Endothelial cell of umbilical vein (primary cell): ENCODE measurements at regions not wholly inside any gene's neighbourhood (a gene's known extent, or its start where the extent isn't known, plus 50 kb on each side); places are given as distances from the start of the nearest gene placed in this dataset.

Source experiments
- BruUV-seq: library from RNA; stranded (reverse); fragments of 400-500 nt; replicated peaks from 2 replicates; lab custom pipeline; 2021; lab: Mats Ljungman, UMichigan
- CTCF ChIA-PET: fragments of 300-600, 350-600 bp; sonication (Branson Sonifier 250); formaldehyde crosslinking; loops from one replicate; lab custom pipeline; 2021; ENCODE audit warnings: antibody characterized with exemption, inconsistent platforms; lab: Charles Lee
- POLR2A ChIA-PET: fragments of 300-600, 350-600 bp; sonication (Branson Sonifier 250); formaldehyde crosslinking; loops from one replicate; lab custom pipeline; 2021; ENCODE audit warnings: antibody characterized with exemption, inconsistent platforms; lab: Charles Lee
- DNase-seq: peaks from one replicate; pipeline ENCODE4 v3.0.0-alpha.2; 2011; ENCODE audit warnings: low read depth, low spot score
- FAIRE-seq: peaks from 2 replicates; lab custom pipeline; 2011; peaks lifted over from hg19 to GRCh38; lab: Jason Lieb, UNC
- H2AFZ ChIP-seq: 2 replicates; pipeline ENCODE4 v1.6.0; 2012; ENCODE audit warnings: low read depth, low read length, control low read depth, inconsistent platforms
- H3K27ac ChIP-seq: 2 replicates; pipeline ENCODE4 v1.5.1; 2011; ENCODE audit warnings: low read depth, mild to moderate bottlenecking, control low read depth, low read length, moderate library complexity; ENCODE audit not compliant: insufficient read depth
- H3K27me3 ChIP-seq, 2 experiments: 2 replicates each; pipeline versions ENCODE4 v1.6.0 to v1.6.1; 2011; ENCODE audit warnings: low read length in 2 of 2, mixed read lengths in 1 of 2; ENCODE audit not compliant: control insufficient read depth in 2 of 2, insufficient read depth in 2 of 2
- H3K36me3 ChIP-seq, 2 experiments: 2 replicates in 1 of 2; 3 replicates in 1 of 2; pipeline ENCODE4 v1.5.1; 2011; ENCODE audit warnings: low read length in 2 of 2, mild to moderate bottlenecking in 1 of 2, moderate library complexity in 1 of 2; ENCODE audit not compliant: control insufficient read depth in 2 of 2, insufficient read depth in 2 of 2; ENCODE audit errors: extremely low read depth in 1 of 2
- H3K4me1 ChIP-seq: 3 replicates; pipeline ENCODE4 v1.5.1; 2011; ENCODE audit warnings: mild to moderate bottlenecking, low read length; ENCODE audit not compliant: control insufficient read depth, insufficient read depth; ENCODE audit errors: extremely low read depth
- H3K4me2 ChIP-seq: 2 replicates; pipeline ENCODE4 v1.6.1; 2011; ENCODE audit warnings: low read length, control low read depth, mixed read lengths; ENCODE audit not compliant: insufficient read depth
- H3K4me3 ChIP-seq, 3 experiments: fragments of 200-600 bp in 1 of 3; sonication (generic), shearing (Covaris generic) in 1 of 3; replicated peaks in 1 of 3; 2 replicates each; pipeline ENCODE4 v1.5.1; 2011 to 2016; ENCODE audit warnings: control low read depth in 3 of 3, low read length in 3 of 3, mild to moderate bottlenecking in 2 of 3, inconsistent platforms in 1 of 3, low read depth in 1 of 3, moderate library complexity in 1 of 3; ENCODE audit not compliant: insufficient read depth in 1 of 3
- H3K79me2 ChIP-seq: 2 replicates; pipeline ENCODE4 v1.6.0; 2012; ENCODE audit warnings: low read length, inconsistent platforms; ENCODE audit not compliant: control insufficient read depth, insufficient read depth
- H3K9ac ChIP-seq: replicated peaks from 2 replicates; pipeline ENCODE3; 2011; ENCODE audit warnings: low read length, control low read depth; ENCODE audit not compliant: insufficient read depth; ENCODE audit errors: extremely low read depth
- H3K9me1 ChIP-seq: replicated peaks from 3 replicates; pipeline ENCODE4 v1.6.0; 2011; ENCODE audit warnings: mild to moderate bottlenecking, low read length; ENCODE audit not compliant: control insufficient read depth, insufficient read depth; ENCODE audit errors: extremely low read depth
- H3K9me3 ChIP-seq: replicated peaks from 2 replicates; pipeline ENCODE4 v1.5.1; 2012; ENCODE audit warnings: low read length, inconsistent platforms; ENCODE audit not compliant: control insufficient read depth, insufficient read depth
- H4K20me1 ChIP-seq: replicated peaks from 2 replicates; pipeline ENCODE3; 2011; ENCODE audit warnings: mild to moderate bottlenecking, low read length; ENCODE audit not compliant: control insufficient read depth, insufficient read depth; ENCODE audit errors: extremely low read depth
- CTCF ChIP-seq, 2 donors: IDR thresholded peaks; 1 replicate in 1 of 2; 2 replicates in 1 of 2; pipeline ENCODE4 v1.5.1; 2011; ENCODE audit warnings: low read length in 2 of 2, mild to moderate bottlenecking in 2 of 2, moderate library complexity in 2 of 2, control low read depth in 1 of 2, inconsistent platforms in 1 of 2, low read depth in 1 of 2; ENCODE audit not compliant: insufficient read depth in 1 of 2; ENCODE audit errors: extremely low read depth in 1 of 2
- EZH2 ChIP-seq: IDR thresholded peaks from 2 replicates; pipeline ENCODE4 v1.6.1; 2012; ENCODE audit warnings: borderline replicate concordance, low read depth, mild to moderate bottlenecking, moderate library complexity, low read length, inconsistent platforms; ENCODE audit not compliant: severe bottlenecking
- FOS ChIP-seq: IDR thresholded peaks from 2 replicates; pipeline ENCODE4 v1.6.1; 2011; ENCODE audit warnings: mild to moderate bottlenecking, low read length, moderate library complexity, borderline replicate concordance; ENCODE audit not compliant: insufficient read depth
- GATA2 ChIP-seq: IDR thresholded peaks from 2 replicates; pipeline ENCODE4 v1.7.0; 2011; ENCODE audit warnings: low read depth, mild to moderate bottlenecking, moderate library complexity, mixed read lengths, low read length; ENCODE audit not compliant: insufficient read length, insufficient read depth
- JUN ChIP-seq: IDR thresholded peaks from 2 replicates; pipeline ENCODE4 v1.6.1; 2011; ENCODE audit warnings: borderline replicate concordance, low read depth; ENCODE audit not compliant: insufficient read length, insufficient read depth
- MAX ChIP-seq: IDR thresholded peaks from 2 replicates; pipeline ENCODE4 v1.6.1; 2011; ENCODE audit not compliant: insufficient read depth, insufficient read length
- MYC ChIP-seq: IDR thresholded peaks from one replicate; pipeline ENCODE4 v1.6.1; 2011; ENCODE audit warnings: mild to moderate bottlenecking, low read depth, low read length
- POLR2AphosphoS5 ChIP-seq: IDR thresholded peaks from 2 replicates; pipeline ENCODE4 v1.6.1; 2012; ENCODE audit warnings: low read depth, mild to moderate bottlenecking, control low read depth, low read length, moderate library complexity; ENCODE audit not compliant: insufficient read depth
- dilution Hi-C: fragments of 300-500 bp; cut with MboI; formaldehyde crosslinking; loops from one replicate; pipeline ENCODE4 v1.15.0; 2019; ENCODE audit warnings: low sequenced_read_pairs; ENCODE audit not compliant: extremely low pct_ligation_motif_present
- intact Hi-C: fragments of 100-400 bp; cut with micrococcal nuclease; formaldehyde crosslinking; loops from one replicate; pipeline ENCODE4 v1.10.0; 2022

GRCh38 chr3:117637666-117638065 is 928.1 kb downstream of the TUSC7 start:
- Histone ChIP-seq H3K4me2 (no peak overlapping the region), H3K27me3 (no peaks in the 10 kb centered on the region), H3K79me2 (no peaks in the 10 kb centered on the region), H3K36me3 (no peaks in the 10 kb centered on the region), H3K9me3 (no peaks in the 10 kb centered on the region), H3K9me1 (no peaks in the 10 kb centered on the region), H2AFZ (no peak overlapping the region), H3K9ac (no peak overlapping the region), H3K4me3 (no peak overlapping the region), H4K20me1 (no peaks in the 10 kb centered on the region), H3K4me1 (no peaks in the 10 kb centered on the region), H3K27ac (no peak overlapping the region)
- FAIRE-seq (no peak), DNase-seq (no peak)
- BruUV-seq = no TSS peak
- intact Hi-C loops = no loop called here
- TF ChIP-seq FOS (no peak), JUN (no peak), MYC (no peak), GATA2 (no peak), CTCF (IDR thresholded peaks at IDR 0.05; ENCODE audit: extremely low read depth in 1 of 2, insufficient read depth in 1 of 2, low read depth in 1 of 2, low read length in 2 of 2) (no peak), MAX (no peak), POLR2AphosphoS5 (no peak), EZH2 (no peak)
- POLR2A ChIA-PET = no interaction called here
- dilution Hi-C loops = no loop called here
- CTCF ChIA-PET = no interaction called here
